GM18505 (cell line): ENCODE measurements at regions not wholly inside any gene's neighbourhood (a gene's known extent, or its start where the extent isn't known, plus 50 kb on each side); places are given as distances from the start of the nearest gene placed in this dataset.

ENCODE experiments used
- ATAC-seq: cut with Tn5 transposase; IDR thresholded peaks from one replicate; pipeline ENCODE4 v1.9.1; 2021; ENCODE audit not compliant: unreplicated experiment
- POLR2A ChIP-seq: IDR thresholded peaks from 4 replicates; pipeline ENCODE4 v1.6.1; 2011; ENCODE audit warnings: borderline replicate concordance; ENCODE audit not compliant: insufficient read depth, insufficient read length; ENCODE audit errors: extremely low read depth

DNA sequence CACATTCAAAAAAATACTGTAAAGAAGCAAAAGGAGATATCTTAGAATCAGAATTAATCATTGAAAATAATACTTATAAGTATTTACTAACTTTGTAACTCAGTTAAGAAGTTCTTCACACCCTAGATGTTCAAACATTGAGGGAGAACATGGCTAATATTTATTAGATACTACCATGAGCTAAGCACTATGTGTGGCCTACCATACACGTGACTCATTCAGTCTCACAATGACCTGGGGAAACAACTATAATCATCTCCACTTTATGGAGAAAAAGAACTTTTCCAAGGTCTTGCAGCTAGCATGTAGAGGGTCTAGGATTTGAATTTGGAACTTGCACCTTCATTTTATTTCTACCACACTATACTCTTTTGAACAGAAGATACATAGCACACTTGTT, 361.9 kb upstream of the CFAP20DC start:
- no peak for ATAC-seq
- no peak for TF ChIP-seq POLR2A

DNA sequence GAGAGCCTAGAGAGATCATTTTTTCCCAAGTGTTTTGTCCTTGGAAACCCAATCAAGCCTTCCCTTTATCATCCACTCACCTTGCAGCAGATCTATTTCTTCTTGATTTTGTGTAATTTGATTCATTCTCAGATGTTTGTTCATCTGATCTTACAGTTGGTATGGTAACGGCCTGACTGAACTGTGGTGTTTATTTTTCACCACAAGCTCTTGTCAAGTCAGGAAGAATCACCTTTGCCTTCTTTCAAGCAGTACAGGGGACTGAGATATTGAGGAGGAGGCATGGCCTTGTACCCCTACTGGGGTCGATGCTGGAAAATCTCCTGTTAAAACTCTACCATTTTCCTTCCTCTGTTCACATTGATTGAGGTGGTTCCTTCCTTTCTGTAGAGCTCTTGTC, 361.4 kb upstream of the CFAP20DC start:
- TF ChIP-seq POLR2A = no peak
- ATAC-seq = no peak

GRCh38 chr3:59408047-59408624, 358.3 kb upstream of the CFAP20DC start:
- no peak for TF ChIP-seq POLR2A
- ATAC-seq = no peak

GRCh38 chr3:59407425-59407824, 357.6 kb upstream of the CFAP20DC start:
- no peak for ATAC-seq

GRCh38 chr3:59406943-59407342, 357.1 kb upstream of the CFAP20DC start:
- no peak for TF ChIP-seq POLR2A
- no peak for ATAC-seq

More at GRCh38 chr3:59407425-59407824, 357.6 kb upstream of the CFAP20DC start:
- TF ChIP-seq POLR2A = no peak

GRCh38 chr3:59404851-59405250, 355.0 kb upstream of the CFAP20DC start:
- TF ChIP-seq POLR2A = no peak
- ATAC-seq = no peak

DNA sequence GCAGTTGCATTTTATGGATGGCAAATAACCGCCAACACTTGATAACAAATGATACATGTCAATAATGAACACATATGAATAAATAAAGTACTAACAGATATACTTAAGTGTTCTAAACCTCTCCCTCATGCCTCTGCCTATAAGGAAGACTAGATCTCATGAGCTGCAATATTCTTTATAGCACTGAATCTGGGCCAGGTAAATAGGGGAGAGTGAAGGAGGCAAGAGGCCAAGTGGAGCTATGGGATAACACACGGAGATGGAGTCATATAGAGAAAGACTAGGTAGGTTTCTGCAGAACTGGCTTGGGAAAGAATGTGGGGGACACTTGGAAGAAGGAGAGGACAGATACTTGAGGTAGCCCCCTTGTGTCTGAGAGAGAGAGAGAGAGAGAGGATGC, 354.2 kb upstream of the CFAP20DC start:
- ATAC-seq = no peak

DNA sequence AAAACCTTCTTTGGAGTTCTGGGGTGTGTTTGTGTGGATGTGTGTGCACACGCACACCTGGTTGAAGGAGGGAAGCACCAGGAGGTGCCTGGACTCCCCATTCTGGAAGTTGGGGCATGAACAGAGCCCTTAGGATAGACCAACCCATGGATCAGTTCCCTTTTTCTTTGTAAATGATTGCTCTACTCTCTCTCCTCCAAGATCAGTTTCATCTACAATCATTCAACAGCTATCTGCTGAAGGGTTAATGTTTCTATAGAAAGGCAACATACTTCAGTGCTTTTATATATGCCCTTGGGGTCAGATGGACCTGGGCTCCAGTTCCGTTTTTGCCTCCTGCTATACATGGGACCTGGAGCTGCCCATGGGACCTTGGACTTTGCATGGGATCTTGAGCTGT, 352.1 kb upstream of the CFAP20DC start:
- TF ChIP-seq POLR2A = no peak
- no peak for ATAC-seq

More for the DNA sequence above, 354.2 kb upstream of the CFAP20DC start:
- TF ChIP-seq POLR2A = no peak

- no peak for TF ChIP-seq POLR2A
- no peak for ATAC-seq
Observed at GRCh38 chr3:59392116-59392515, 342.3 kb upstream of the CFAP20DC start.

DNA sequence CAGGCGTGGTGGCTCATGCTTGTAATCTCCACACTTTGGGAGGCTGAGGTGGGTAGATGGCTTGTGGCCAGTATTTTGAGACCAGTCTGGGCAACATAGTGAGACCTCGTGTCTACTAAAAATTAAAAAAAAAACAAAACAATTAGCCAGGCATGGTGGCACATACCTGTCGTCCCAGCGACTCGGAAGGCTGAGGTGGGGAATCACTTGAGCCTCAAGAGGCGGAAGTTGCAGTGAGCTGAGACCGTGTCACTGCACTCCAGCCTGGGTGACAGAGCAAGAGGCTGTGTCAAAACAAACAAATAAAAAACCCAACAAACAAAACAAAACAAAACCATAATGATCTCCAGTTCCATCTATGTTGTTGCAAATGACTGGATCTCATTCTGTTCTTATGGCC, 341.3 kb upstream of the CFAP20DC start:
- no peak for ATAC-seq
- TF ChIP-seq POLR2A = no peak

DNA sequence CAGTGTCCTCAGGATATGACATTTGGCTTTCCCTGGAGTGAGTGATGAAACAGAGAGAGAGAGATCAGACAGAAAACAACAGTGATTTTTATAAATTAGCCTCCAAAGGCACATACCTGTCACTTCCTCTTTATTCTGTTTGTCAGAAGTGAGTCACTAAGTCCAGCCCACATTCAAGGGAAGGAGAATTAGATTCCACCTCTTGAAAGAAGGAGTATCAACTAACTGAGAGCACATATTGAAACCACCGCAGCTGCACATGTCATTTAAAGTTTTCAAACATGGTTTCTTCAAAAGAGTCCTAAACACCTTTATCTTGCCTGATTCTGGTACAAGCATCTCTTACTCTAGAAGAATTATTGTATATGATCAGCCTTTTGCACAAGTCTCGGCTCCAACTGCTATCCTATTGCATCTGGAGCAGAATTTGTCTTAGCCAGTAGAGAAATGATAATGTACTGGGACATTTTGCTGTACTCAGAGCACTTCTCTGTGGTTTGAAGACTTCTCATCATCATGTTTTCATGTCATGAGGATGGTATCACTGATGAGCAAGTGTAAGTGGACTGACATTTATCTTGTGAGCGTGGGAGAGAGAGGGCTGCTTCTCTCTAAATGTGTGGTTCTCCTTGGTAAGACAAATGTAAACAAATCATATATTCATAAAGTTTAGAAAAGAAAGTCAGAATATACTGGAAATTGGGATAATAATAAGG, 338.9 kb upstream of the CFAP20DC start:
- peak; percentile 49 for ATAC-seq
- TF ChIP-seq POLR2A = no peak

- no peak for TF ChIP-seq POLR2A
- ATAC-seq = peak; percentile 74
Observed at GRCh38 chr3:59386165-59386564, 336.3 kb upstream of the CFAP20DC start.

DNA sequence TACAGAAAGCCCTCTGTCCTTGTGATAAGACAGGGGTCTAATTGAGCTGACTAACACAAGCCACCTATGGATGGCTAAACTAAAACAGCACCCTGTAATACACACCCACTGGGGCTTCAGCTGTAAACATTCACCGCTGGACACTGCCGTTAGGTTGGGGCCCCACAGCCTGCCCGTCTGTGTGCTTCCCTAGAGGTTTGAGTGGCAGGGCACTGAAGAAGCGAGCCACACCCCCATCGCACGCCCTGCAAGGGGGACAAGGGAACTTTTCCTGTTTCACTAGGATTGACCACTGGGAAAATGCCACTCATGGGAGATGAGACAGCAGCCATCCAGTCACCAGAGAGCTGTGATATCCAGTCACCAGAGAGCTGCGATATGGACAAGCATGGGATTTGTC, 335.7 kb upstream of the CFAP20DC start:
- no peak for ATAC-seq
- TF ChIP-seq POLR2A = no peak

DNA sequence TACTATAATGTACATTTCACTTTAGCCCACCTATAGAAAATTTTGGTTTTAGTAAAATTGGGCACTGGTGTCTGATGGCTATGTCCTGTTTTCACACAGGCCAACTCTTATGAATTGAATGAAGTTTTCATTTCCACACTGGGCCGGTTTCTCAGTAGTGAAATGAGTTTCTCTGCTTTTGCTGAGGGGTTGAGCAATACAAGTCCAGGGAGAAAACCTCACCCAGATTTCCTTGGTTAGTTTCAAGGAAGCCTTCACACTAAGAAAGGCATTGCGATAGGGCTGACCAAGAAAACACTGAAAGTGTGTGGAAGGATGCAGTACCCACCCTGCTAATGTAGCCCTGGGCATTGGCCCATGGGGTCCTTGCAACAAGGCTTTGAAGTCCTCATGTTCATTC, 331.5 kb upstream of the CFAP20DC start:
- ATAC-seq = peak; percentile 73
- no peak for TF ChIP-seq POLR2A
